Endothelial cell (in vitro differentiated cells): ENCODE measurements at regions not wholly inside any gene's neighbourhood (a gene's known extent, or its start where the extent isn't known, plus 50 kb on each side); places are given as distances from the start of the nearest gene placed in this dataset.

Source experiments
- DNase-seq: peaks from one replicate; pipeline ENCODE4 v3.0.0; 2021; ENCODE audit warnings: low spot score
- H3K27ac Mint-ChIP-seq: one replicate; pipeline ENCODE4 v1.8.0; 2021; ENCODE audit warnings: mixed read lengths, inconsistent platforms; ENCODE audit not compliant: unreplicated experiment
- H3K27me3 Mint-ChIP-seq: one replicate; pipeline ENCODE4 v1.8.0; 2021; ENCODE audit warnings: mild to moderate bottlenecking, moderate library complexity, mixed read lengths, inconsistent platforms; ENCODE audit not compliant: unreplicated experiment
- H3K36me3 Mint-ChIP-seq: one replicate; pipeline ENCODE4 v1.8.0; 2021; ENCODE audit warnings: mild to moderate bottlenecking, low read depth, mixed read lengths, inconsistent platforms; ENCODE audit not compliant: unreplicated experiment
- H3K4me1 Mint-ChIP-seq: one replicate; pipeline ENCODE4 v1.8.0; 2021; ENCODE audit warnings: mild to moderate bottlenecking, mixed read lengths, inconsistent platforms; ENCODE audit not compliant: unreplicated experiment
- H3K4me3 Mint-ChIP-seq: one replicate; pipeline ENCODE4 v1.8.0; 2021; ENCODE audit warnings: mild to moderate bottlenecking, mixed read lengths, inconsistent platforms; ENCODE audit not compliant: unreplicated experiment
- H3K9me3 Mint-ChIP-seq: one replicate; pipeline ENCODE4 v1.8.0; 2021; ENCODE audit warnings: mixed read lengths, inconsistent platforms; ENCODE audit not compliant: unreplicated experiment
- TF ChIP-seq, protein P1 (sequence below): fragments of 200-600 bp; sonication (generic); IDR thresholded peaks from one replicate; pipeline ENCODE4 v1.5.0; 2021; ENCODE audit warnings: antibody characterized with exemption; ENCODE audit not compliant: unreplicated experiment

DNA sequence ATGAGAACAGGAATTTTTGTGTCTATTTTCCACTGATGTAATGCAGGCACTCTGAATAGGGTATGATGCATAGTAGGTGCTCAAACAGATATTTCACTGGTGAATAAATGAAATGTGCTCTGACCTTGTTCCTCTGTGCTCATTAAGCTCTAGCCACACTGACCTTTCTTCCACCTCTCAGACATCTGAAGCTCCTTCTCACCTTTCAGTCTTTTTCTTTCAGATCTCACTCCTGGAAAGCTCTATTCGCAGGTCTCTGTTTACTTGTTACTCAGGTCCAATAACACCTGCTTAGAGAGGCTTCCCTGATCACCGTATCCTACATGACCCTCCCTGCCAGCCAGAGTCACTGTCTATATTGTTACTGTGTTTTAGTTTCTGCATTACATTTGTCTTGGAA lies 59.2 kb upstream of the IVNS1ABP start:
- Mint-ChIP-seq H3K27me3 (no peaks in the 10 kb centered on the region), H3K36me3 (no peaks in the 10 kb centered on the region), H3K4me1 (no peaks in the 10 kb centered on the region), H3K4me3 (no peak overlapping the region), H3K27ac (no peak overlapping the region), H3K9me3 (no peaks in the 10 kb centered on the region)
- DNase-seq = no peak
- TF ChIP-seq, protein P1, sequence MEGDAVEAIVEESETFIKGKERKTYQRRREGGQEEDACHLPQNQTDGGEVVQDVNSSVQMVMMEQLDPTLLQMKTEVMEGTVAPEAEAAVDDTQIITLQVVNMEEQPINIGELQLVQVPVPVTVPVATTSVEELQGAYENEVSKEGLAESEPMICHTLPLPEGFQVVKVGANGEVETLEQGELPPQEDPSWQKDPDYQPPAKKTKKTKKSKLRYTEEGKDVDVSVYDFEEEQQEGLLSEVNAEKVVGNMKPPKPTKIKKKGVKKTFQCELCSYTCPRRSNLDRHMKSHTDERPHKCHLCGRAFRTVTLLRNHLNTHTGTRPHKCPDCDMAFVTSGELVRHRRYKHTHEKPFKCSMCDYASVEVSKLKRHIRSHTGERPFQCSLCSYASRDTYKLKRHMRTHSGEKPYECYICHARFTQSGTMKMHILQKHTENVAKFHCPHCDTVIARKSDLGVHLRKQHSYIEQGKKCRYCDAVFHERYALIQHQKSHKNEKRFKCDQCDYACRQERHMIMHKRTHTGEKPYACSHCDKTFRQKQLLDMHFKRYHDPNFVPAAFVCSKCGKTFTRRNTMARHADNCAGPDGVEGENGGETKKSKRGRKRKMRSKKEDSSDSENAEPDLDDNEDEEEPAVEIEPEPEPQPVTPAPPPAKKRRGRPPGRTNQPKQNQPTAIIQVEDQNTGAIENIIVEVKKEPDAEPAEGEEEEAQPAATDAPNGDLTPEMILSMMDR = no peak

DNA sequence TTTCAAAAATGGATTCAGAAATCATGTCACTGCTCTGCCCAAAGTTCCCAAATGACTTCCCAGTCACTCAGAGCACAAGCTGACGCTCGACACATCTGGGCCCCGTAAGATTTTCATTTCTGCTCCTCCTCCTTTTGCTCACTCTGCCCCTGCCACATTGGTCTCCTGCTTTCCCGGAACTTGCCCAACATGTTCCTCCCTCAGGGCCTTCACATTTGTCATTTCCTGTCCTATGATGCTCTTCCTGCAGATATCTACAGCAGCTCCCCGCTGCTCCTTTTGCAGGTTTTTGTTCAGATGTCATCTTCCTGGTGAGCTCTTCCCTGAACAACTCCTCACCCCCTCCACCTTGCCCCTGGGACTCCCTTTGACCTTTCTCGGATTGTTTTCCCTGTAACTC lies 58.5 kb upstream of the IVNS1ABP start:
- Mint-ChIP-seq H3K4me3 (no peak overlapping the region), H3K27ac (no peak overlapping the region), H3K36me3 (no peaks in the 10 kb centered on the region), H3K4me1 (no peaks in the 10 kb centered on the region), H3K9me3 (no peaks in the 10 kb centered on the region), H3K27me3 (no peaks in the 10 kb centered on the region)
- no peak for DNase-seq
- TF ChIP-seq, protein P1 = no peak

DNA sequence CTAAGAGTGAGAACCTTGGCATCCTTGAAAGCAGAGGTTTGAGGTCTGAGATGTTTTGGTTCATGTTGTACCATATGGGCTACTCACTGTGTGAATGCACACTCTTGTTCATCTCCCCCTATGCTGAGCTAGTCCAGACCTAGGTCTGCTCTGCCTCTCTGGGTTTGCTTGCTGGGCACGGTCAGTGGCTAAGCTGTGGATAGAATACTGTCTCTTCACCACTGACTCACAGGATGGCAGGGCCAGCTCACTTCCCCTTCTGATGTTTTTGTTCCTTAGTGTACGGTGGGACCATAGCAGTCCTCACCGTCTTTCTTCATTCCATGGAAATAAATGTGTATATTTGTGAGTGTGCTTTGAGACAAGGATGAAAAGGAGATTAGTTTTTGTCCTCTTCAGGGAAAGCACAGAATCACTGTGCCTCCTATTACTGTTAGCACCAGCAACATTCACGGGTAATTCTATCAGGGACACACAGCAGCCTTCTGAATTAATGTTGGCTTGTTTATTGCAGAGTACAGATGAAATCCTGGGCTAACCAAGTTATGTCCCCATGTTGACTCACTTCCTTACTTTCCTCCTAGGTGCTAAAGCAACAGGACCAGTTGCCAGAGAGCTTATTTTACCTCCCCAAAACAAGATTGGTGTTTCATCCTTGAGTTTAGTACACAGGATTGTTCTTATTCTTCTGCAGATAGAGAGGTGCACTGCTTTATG lies 56.9 kb upstream of the IVNS1ABP start:
- no peaks in the 10 kb centered on the region for H3K9me3 Mint-ChIP-seq
- H3K36me3 Mint-ChIP-seq = no peaks in the 10 kb centered on the region
- H3K27ac Mint-ChIP-seq = no peak overlapping the region
- DNase-seq = no peak
- H3K27me3 Mint-ChIP-seq = no peaks in the 10 kb centered on the region
- H3K4me3 Mint-ChIP-seq = no peak overlapping the region
- TF ChIP-seq, protein P1 = no peak
- no peaks in the 10 kb centered on the region for H3K4me1 Mint-ChIP-seq

- Mint-ChIP-seq H3K27me3 (no peaks in the 10 kb centered on the region), H3K9me3 (no peaks in the 10 kb centered on the region), H3K4me1 (peaks cover 6% of the 10 kb centered on the region), H3K4me3 (no peak overlapping the region), H3K27ac (no peak overlapping the region), H3K36me3 (no peaks in the 10 kb centered on the region)
- TF ChIP-seq, protein P1 = no peak
- no peak for DNase-seq
These were observed 52.7 kb upstream of the IVNS1ABP start for GRCh38 chr1:185369786-185370185.

- Mint-ChIP-seq H3K9me3 (no peaks in the 10 kb centered on the region), H3K27ac (no peak overlapping the region)
These were observed 52.0 kb upstream of the IVNS1ABP start for GRCh38 chr1:185368913-185369491.

More at GRCh38 chr1:185368913-185369491, 52.0 kb upstream of the IVNS1ABP start:
- Mint-ChIP-seq H3K4me1 (peaks cover 6% of the 10 kb centered on the region), H3K4me3 (no peak overlapping the region), H3K36me3 (no peaks in the 10 kb centered on the region), H3K27me3 (no peaks in the 10 kb centered on the region)
- TF ChIP-seq, protein P1 = no peak
- DNase-seq = no peak
